Lower lobe of right lung (tissue), 2 donors: ENCODE measurements at regions not wholly inside any gene's neighbourhood (a gene's known extent, or its start where the extent isn't known, plus 50 kb on each side); places are given as distances from the start of the nearest gene placed in this dataset.

Experiments
- ATAC-seq, 2 donors: fragments of 200-7000 bp; cut with Tn5 transposase; one replicate each; pipeline ENCODE4 v1.9.1; 2020 to 2022; ENCODE audit warnings: mild to moderate bottlenecking in 2 of 2, moderate library complexity in 2 of 2
- DNase-seq: peaks from one replicate; pipeline ENCODE4 v3.0.0-alpha.2; 2020
- H3K27ac ChIP-seq: fragments of 200-600 bp; one replicate; pipeline ENCODE4 v1.8.0; 2022
- H3K27me3 ChIP-seq: fragments of 200-600 bp; one replicate; pipeline ENCODE4 v1.8.0; 2022; ENCODE audit warnings: low read depth
- H3K36me3 ChIP-seq: fragments of 200-600 bp; one replicate; pipeline ENCODE4 v1.8.0; 2022; ENCODE audit warnings: mild to moderate bottlenecking
- H3K4me1 ChIP-seq: fragments of 200-600 bp; one replicate; pipeline ENCODE4 v1.8.0; 2022
- H3K4me3 ChIP-seq: fragments of 200-600 bp; one replicate; pipeline ENCODE4 v1.8.0; 2022; ENCODE audit warnings: mild to moderate bottlenecking
- H3K9me3 ChIP-seq: fragments of 200-600 bp; one replicate; pipeline ENCODE4 v1.8.0; 2022
- intact Hi-C: fragments of 100-400 bp; cut with DNase I; formaldehyde crosslinking; loops from one replicate; pipeline ENCODE4 v1.11.0; 2022
- TF ChIP-seq, protein P1 (sequence below): fragments of 200-600 bp; IDR thresholded peaks from one replicate; pipeline ENCODE4 v1.8.0; 2022; ENCODE audit warnings: antibody characterized with exemption, mild to moderate bottlenecking
- donor health status: DM: no; HTN: yes; CAD: no; lungs with severe emphysema.

GRCh38 chr11:121838571-121838970, 277.4 kb downstream of the BLID start:
- Histone ChIP-seq H3K27me3 (no peaks in the 10 kb centered on the region), H3K9me3 (peaks cover 8% of the 10 kb centered on the region), H3K36me3 (no peaks in the 10 kb centered on the region), H3K4me1 (no peaks in the 10 kb centered on the region), H3K27ac (no peak overlapping the region), H3K4me3 (no peak overlapping the region)
- no peak for ATAC-seq
- no peak for DNase-seq
- intact Hi-C loops = no loop called here
- TF ChIP-seq, protein P1, sequence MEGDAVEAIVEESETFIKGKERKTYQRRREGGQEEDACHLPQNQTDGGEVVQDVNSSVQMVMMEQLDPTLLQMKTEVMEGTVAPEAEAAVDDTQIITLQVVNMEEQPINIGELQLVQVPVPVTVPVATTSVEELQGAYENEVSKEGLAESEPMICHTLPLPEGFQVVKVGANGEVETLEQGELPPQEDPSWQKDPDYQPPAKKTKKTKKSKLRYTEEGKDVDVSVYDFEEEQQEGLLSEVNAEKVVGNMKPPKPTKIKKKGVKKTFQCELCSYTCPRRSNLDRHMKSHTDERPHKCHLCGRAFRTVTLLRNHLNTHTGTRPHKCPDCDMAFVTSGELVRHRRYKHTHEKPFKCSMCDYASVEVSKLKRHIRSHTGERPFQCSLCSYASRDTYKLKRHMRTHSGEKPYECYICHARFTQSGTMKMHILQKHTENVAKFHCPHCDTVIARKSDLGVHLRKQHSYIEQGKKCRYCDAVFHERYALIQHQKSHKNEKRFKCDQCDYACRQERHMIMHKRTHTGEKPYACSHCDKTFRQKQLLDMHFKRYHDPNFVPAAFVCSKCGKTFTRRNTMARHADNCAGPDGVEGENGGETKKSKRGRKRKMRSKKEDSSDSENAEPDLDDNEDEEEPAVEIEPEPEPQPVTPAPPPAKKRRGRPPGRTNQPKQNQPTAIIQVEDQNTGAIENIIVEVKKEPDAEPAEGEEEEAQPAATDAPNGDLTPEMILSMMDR = no peak

- Histone ChIP-seq H3K27me3 (no peaks in the 10 kb centered on the region), H3K4me3 (no peak overlapping the region), H3K27ac (no peak overlapping the region), H3K4me1 (no peaks in the 10 kb centered on the region), H3K9me3 (peaks cover 8% of the 10 kb centered on the region), H3K36me3 (no peaks in the 10 kb centered on the region)
- no peak for DNase-seq
- TF ChIP-seq, protein P1 = no peak
- ATAC-seq = no peak
- intact Hi-C loops = no loop called here
Observed at GRCh38 chr11:121833970-121834369, 282.0 kb downstream of the BLID start.

GRCh38 chr11:121829159-121829643, 286.8 kb downstream of the BLID start:
- no peak overlapping the region for H3K4me3 ChIP-seq
- peaks cover 6% of the 10 kb centered on the region for H3K9me3 ChIP-seq
- no peaks in the 10 kb centered on the region for H3K4me1 ChIP-seq
- DNase-seq = no peak
- H3K36me3 ChIP-seq = no peaks in the 10 kb centered on the region
- no peaks in the 10 kb centered on the region for H3K27me3 ChIP-seq
- H3K27ac ChIP-seq = no peak overlapping the region
- TF ChIP-seq, protein P1 = no peak
- intact Hi-C loops = no loop called here
- peak; percentile 62 to 87 for ATAC-seq

DNA sequence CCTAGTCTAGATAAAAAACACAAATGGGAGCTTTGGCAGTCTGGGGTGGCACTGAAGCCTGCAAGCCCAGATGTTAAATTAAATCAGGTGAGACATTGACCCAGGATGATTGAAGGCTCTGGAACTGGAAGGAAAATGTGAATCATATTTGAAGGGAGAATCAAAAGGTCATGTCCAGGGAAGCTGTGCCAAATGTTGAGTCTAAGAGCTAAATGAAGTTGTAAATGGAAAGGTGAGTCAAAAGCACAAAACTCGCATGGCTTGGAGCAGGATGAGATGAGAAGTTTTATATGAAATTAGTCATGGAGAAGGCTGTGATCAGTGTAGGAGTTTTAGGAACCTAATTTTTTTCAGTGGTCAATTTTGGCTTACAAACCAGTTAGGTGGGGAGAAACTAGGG, 301.1 kb downstream of the BLID start:
- H3K9me3 ChIP-seq = peaks cover 14% of the 10 kb centered on the region
- H3K36me3 ChIP-seq = no peaks in the 10 kb centered on the region
- no peak overlapping the region for H3K27ac ChIP-seq
- intact Hi-C loops = no loop called here
- H3K4me3 ChIP-seq = no peak overlapping the region
- DNase-seq (no peak), ATAC-seq (no peak)
- no peaks in the 10 kb centered on the region for H3K4me1 ChIP-seq
- TF ChIP-seq, protein P1 = no peak
- H3K27me3 ChIP-seq = no peaks in the 10 kb centered on the region

- Histone ChIP-seq H3K4me1 (no peaks in the 10 kb centered on the region), H3K4me3 (no peak overlapping the region), H3K36me3 (no peaks in the 10 kb centered on the region), H3K9me3 (peaks cover 14% of the 10 kb centered on the region), H3K27ac (no peak overlapping the region), H3K27me3 (no peaks in the 10 kb centered on the region)
- DNase-seq (no peak), ATAC-seq (no peak)
- TF ChIP-seq, protein P1 = no peak
- intact Hi-C loops = no loop called here
Observed at GRCh38 chr11:121814296-121814695, 301.7 kb downstream of the BLID start.

GRCh38 chr11:121810291-121810690, 305.7 kb downstream of the BLID start:
- ATAC-seq (no peak), DNase-seq (no peak)
- Histone ChIP-seq H3K9me3 (peaks cover 14% of the 10 kb centered on the region), H3K27ac (no peak overlapping the region), H3K36me3 (no peaks in the 10 kb centered on the region), H3K27me3 (no peaks in the 10 kb centered on the region), H3K4me1 (no peaks in the 10 kb centered on the region), H3K4me3 (no peak overlapping the region)
- TF ChIP-seq, protein P1 = no peak
- intact Hi-C loops = no loop called here
